Suppressor macrophage treated with lipopolysaccharide for 4 hours (primary cell): ENCODE measurements at regions not wholly inside any gene's neighbourhood (a gene's known extent, or its start where the extent isn't known, plus 50 kb on each side); places are given as distances from the start of the nearest gene placed in this dataset.
"Not testable (repeated sequence)": the region's sequence is repeated elsewhere in the genome, so short reads cannot be mapped to it uniquely, and the experiment has no call there.

ENCODE experiments used
- DNase-seq: peaks from one replicate; pipeline ENCODE4 v3.0.0-alpha.2; 2020

DNA sequence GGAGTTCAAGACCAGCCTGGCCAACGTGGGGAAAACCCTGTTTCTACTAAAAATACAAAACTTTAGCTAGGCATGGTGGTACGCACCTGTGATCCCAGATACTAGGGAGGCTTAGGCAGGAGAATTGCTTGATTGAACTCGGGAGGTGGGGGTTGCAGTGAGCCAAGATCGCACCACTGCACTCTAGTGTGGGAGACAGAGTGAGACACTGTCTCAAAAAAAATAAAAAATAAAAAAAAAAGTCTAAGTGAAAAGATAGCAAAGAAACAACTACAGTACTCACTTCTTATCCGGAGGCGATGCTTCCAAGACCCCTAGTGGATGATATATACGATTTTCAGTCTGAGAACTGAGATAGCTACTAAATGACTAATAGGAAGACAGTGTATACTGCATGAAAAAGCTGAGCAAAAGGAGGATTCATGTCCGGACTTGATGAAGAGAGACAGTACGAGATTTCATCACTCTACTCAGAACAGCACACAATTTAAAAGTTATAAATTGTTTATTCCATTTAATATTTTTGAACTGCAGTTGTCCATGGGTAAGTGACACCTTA is 138.7 kb upstream of the GOLGA6L6 start:
- not testable (repeated sequence) for DNase-seq

- no peak for DNase-seq
Observed at GRCh38 chr15:20672470-20672869, 130.9 kb upstream of the GOLGA6L6 start.

DNA sequence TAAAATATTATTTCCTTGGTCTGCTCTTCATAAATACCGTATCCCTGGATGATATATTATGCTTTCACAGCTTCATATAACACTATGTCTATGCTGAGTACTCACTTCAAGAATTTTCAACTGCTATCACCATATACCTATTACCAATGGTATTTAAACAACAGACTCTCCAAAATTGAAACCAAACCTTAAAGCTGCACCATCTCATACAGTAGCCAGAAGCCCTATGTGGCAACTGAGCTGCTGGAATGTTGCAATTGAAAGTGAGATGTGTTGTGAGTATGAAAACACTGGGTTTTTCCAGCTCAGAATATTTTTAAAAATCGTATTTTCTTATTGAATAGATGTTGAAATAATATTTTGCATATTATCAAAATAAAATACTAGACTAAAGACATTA is 130.1 kb upstream of the GOLGA6L6 start:
- peak; percentile 47 for DNase-seq

- not testable (repeated sequence) for DNase-seq
Observed at GRCh38 chr15:20666410-20666809, 124.8 kb upstream of the GOLGA6L6 start.

DNA sequence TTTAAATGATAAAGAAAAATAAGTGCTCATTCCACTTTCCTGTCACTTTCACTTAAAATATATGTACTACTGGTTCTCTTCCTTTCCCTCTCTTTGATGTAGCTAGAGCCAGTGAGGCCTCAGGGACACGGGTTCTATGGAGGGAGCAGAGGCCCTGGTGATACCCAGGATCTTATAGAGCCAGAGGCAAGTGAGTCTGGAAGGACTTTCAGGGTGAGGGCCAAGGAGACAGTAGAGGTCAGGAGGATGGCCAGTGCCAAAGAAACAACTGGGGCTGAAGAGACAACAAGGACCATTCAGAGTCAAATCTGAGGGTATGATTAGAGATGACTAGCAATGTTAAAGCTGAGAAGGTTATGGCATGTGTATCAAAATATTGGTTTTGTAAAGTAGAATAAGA is 124.1 kb upstream of the GOLGA6L6 start:
- no peak for DNase-seq

GRCh38 chr15:20659265-20659664 is 117.7 kb upstream of the GOLGA6L6 start:
- DNase-seq, result no peak

GRCh38 chr15:20658024-20658423 is 116.4 kb upstream of the GOLGA6L6 start:
- DNase-seq, result no peak

DNA sequence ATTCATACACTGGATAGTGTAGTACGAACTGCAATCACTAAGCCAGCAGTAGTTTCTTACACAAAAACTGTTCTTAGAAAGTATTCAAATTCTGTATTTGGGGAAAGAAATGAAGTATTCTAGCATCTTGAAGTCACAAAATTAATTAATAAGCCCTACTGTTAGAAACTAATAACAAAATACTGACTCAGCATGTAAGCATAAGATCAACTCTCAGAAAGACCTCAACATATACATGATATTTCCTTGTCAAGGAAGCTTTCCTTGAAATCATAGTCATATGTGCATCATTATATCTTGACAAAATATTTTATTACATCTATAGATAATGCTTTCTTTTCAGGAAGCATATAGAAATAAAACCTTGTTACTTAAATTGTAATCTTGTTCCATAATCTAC is 115.5 kb upstream of the GOLGA6L6 start:
- no peak for DNase-seq

GRCh38 chr15:20652914-20653313 is 111.3 kb upstream of the GOLGA6L6 start:
- no peak for DNase-seq

DNA sequence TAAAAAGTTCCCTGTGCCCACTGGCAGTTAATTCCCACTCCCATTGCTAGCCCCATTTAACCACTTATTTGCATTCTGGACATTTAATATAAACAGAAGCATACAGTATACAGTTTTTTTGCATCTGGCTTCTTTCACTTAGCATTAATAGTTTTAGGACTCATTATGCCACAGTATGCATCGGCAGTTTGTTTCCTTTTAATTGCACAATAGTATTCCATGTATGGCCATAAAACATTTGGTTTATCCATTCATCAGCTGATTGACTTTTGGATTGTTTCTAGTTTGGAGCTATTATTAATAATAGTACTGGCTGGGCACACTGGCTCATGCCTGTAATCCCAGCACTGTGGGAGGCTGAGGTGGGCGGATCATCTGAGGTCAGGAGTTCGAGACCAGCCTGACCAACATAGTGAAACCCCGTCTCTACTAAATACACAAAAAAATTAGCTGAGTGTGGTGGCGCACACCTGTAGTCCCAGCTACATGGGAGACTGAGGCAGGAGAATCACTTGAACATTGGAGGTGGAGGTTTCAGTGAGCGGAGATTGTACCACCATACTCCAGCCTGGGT is 106.9 kb upstream of the GOLGA6L6 start:
- not testable (repeated sequence) for DNase-seq

- no peak for DNase-seq
Observed at GRCh38 chr15:20646529-20647142, 105.0 kb upstream of the GOLGA6L6 start.

DNA sequence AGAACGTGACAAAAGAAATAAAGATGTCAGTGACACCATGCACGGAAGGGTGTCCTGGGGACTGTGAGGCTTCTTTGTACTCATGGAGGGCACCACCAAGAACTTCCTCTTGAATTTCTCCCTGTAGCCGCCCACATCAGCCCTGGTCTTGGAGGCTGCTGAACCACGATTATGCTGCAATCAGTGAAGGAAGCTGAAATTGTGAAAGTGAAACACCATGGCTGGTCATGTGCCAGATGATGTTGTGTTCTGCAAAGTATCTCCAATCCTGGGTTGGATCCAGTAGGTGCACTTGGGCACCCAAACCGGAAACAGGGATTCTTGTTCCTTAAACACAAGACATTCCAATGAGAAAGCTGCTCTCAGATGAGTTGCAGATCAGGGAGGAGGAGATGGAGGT is 104.4 kb upstream of the GOLGA6L6 start:
- DNase-seq, result peak; percentile 98

DNA sequence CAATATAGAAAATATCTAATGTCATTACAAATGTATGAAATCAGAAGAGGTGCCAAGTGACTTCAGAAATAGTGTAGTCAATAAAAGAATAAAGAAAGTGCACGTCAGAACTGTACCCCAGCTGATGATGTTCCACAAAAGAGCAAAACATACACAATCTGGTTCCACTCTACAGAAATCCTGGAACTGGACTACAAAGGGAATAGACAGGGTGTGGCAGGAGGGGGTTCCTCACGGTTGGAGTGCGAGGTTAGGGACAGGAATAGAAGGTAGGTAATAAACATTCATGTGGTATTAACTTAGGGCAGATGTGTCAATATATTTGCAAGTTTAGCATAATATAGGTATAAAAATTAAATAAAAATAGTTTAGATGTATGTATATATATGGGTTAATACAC is 103.3 kb upstream of the GOLGA6L6 start:
- no peak for DNase-seq

GRCh38 chr15:20643829-20644425 is 102.3 kb upstream of the GOLGA6L6 start:
- DNase-seq, result no peak

DNA sequence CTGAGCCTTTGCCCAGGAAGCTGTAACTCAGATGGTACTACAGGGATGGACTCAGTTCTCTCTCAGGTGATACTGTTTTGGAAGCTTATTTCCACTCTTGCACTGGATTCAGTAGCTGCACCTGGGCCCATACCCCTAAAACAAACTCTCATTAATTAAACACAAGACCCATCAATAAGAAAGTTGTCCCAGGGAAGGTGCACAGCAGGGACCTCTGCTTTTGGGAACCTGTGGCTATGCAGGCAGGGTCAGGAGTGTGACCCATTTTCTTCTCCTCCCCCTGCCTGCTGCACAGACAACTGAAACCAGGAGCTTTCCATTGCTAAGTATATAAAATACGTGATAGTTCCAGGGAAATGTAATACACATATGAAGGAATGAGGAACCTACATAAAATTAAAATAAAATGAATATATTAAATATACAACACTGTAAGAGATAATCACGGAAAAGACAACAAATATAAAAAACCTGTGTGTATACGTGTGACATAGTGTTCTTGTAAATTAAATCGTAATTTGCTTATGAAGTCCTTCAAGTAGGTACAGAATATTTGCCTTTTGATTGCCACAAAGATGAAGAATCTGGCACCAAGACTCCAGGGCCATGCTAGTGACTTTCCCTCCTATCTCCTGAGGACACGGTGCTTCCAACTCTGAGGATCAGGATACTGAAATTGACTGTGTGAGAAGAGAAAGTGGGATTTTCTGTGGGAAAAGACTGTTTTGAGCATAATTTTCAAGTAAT is 101.6 kb upstream of the GOLGA6L6 start:
- no peak for DNase-seq

- DNase-seq, result no peak
Observed at GRCh38 chr15:20642054-20642767, 100.6 kb upstream of the GOLGA6L6 start.

DNA sequence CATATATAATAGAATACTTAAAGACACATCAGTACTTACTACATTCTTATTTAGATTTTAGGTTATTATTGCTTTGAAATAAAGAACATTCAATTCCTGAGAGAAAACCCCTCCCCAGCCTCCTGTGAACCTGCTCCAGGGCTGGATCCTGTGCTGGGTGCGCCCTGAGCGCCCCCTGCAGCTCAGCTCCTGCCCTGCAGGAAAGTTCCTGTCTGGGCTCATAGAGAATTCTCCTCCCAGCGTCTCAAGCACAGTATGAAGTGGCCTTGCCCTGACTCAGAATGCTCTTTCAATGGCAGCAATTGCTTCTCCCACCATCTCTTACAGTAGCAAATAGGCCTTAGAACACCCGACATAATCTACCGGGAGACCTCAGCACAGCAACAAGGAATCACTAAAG is 98.8 kb upstream of the GOLGA6L6 start:
- not testable (repeated sequence) for DNase-seq

DNA sequence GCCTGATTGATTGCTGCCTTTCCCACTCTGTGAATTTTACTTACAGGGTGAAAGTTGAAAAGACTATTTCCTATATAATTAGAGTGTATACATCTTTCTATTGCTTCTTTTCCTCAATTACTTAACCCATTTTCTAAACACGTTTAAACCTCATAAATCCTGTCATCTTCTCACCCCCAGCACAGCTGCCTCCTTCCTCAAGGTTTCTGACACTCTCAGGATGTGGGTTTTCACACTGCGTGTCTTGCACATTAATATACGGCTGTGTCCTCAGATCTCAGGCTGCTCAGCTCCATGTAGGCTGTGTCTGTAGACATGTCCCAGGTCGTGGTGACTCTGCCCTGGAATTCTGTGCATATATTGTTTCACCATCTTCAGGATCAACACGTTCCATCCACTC is 97.6 kb upstream of the GOLGA6L6 start:
- DNase-seq, result not testable (repeated sequence)

- DNase-seq, result not testable (repeated sequence)
Observed at GRCh38 chr15:20637499-20637898, 95.9 kb upstream of the GOLGA6L6 start.

- DNase-seq, result not testable (repeated sequence)
Observed at GRCh38 chr15:20629526-20629925, 87.9 kb upstream of the GOLGA6L6 start.

DNA sequence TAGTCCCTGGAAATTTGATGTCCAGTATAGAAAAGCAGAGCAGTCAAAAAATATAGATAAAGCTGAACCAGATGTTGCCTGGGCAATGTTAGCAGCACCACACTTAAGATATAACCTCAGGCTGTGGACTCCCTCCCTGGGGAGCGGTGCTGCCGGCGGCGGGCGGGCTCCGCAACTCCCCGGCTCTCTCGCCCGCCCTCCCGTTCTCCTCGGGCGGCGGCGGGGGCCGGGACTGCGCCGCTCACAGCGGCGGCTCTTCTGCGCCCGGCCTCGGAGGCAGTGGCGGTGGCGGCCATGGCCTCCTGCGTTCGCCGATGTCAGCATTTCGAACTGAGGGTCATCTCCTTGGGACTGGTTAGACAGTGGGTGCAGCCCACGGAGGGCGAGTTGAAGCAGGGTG is 86.9 kb upstream of the GOLGA6L6 start:
- DNase-seq, result not testable (repeated sequence)

DNA sequence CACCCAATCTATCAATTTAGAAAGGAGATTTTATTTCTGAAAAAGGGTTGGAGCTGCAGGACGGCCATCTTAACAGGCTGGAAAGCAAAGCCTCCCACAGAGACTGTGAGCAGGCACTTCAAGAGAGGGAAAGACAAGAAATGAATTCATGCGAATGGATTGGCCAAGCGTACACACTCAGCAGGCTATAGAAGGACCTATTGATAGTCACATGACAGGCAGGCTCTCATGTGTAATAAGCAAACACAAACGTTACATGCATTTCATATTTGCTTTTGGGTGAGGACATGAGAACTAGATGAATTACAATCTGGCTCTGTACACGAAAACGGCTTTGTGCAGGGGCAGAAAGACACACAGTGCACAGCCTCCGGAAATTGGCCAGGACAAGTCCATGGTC is 83.9 kb upstream of the GOLGA6L6 start:
- DNase-seq, result not testable (repeated sequence)

- peak; percentile 39 for DNase-seq
Observed at GRCh38 chr15:20624085-20624484, 82.5 kb upstream of the GOLGA6L6 start.
